SU-DHL-6 (cell line): ENCODE measurements at regions not wholly inside any gene's neighbourhood (a gene's known extent, or its start where the extent isn't known, plus 50 kb on each side); places are given as distances from the start of the nearest gene placed in this dataset.

Experiments
- H2AFZ ChIP-seq: fragments of 200-600 bp; sonication (generic); 2 replicates; pipeline ENCODE4 v1.6.1; 2014; ENCODE audit warnings: low read depth, mild to moderate bottlenecking, moderate library complexity, mixed read lengths, antibody characterized with exemption, low read length; ENCODE audit not compliant: severe bottlenecking
- H3F3A ChIP-seq: fragments of 200-600 bp; shearing (Covaris generic); 2 replicates; pipeline ENCODE4 v1.6.0; 2016; ENCODE audit warnings: antibody characterized with exemption, mild to moderate bottlenecking; ENCODE audit not compliant: insufficient read depth
- H3K27ac ChIP-seq: fragments of 200-600 bp; sonication (generic); 2 replicates; pipeline ENCODE4 v1.5.1; 2016; ENCODE audit warnings: low read depth, mild to moderate bottlenecking, low read length, moderate library complexity, mixed read lengths
- H3K27me3 ChIP-seq: fragments of 200-600 bp; sonication (generic), shearing (Covaris generic); 2 replicates; pipeline ENCODE4 v1.6.0; 2014; ENCODE audit warnings: mild to moderate bottlenecking, low read length
- H3K36me3 ChIP-seq: fragments of 200-600 bp; sonication (generic); 2 replicates; pipeline ENCODE4 v1.6.1; 2014; ENCODE audit warnings: mild to moderate bottlenecking, low read length, mixed read lengths
- H3K4me2 ChIP-seq: fragments of 300-600, 200-600 bp; shearing (Covaris generic), sonication (generic); 2 replicates; pipeline ENCODE4 v1.6.0; 2014; ENCODE audit warnings: low read length, low read depth, mild to moderate bottlenecking; ENCODE audit not compliant: poor library complexity, severe bottlenecking
- H3K4me3 ChIP-seq: fragments of 200-600 bp; sonication (generic); 2 replicates; pipeline ENCODE4 v1.5.1; 2014; ENCODE audit warnings: antibody characterized with exemption, low read length, mild to moderate bottlenecking, mixed read lengths; ENCODE audit not compliant: insufficient read depth, poor library complexity, severe bottlenecking
- H3K79me2 ChIP-seq: fragments of 200-600 bp; sonication (generic); 2 replicates; pipeline ENCODE4 v1.6.1; 2014; ENCODE audit warnings: mild to moderate bottlenecking, low read length, moderate library complexity; ENCODE audit not compliant: insufficient read depth
- H3K9ac ChIP-seq: fragments of 200-600 bp; sonication (generic); 2 replicates; pipeline ENCODE4 v1.7.0; 2014; ENCODE audit warnings: mild to moderate bottlenecking, low read length
- H3K9me2 ChIP-seq: fragments of 200-600 bp; sonication (generic); replicated peaks from 2 replicates; pipeline ENCODE4 v1.6.1; 2014; ENCODE audit warnings: low read length; ENCODE audit not compliant: insufficient read depth
- H3K9me3 ChIP-seq: fragments of 200-600 bp; sonication (generic); 2 replicates; pipeline ENCODE4 v1.6.1; 2014; ENCODE audit warnings: low read length, mixed read lengths; ENCODE audit not compliant: insufficient read depth
- H4K20me1 ChIP-seq: fragments of 200-600 bp; sonication (generic); 2 replicates; pipeline ENCODE4 v1.6.1; 2014; ENCODE audit warnings: low read depth, mild to moderate bottlenecking, antibody characterized with exemption, low read length, moderate library complexity, mixed read lengths
- EZH2phosphoT487 ChIP-seq: fragments of 200-600 bp; sonication (generic), shearing (Covaris generic); conservative IDR thresholded peaks from 2 replicates; pipeline ENCODE4 v1.6.1; 2018; ENCODE audit warnings: mild to moderate bottlenecking, antibody characterized with exemption, low read length, moderate library complexity, mixed read lengths
- TF ChIP-seq, protein P1 (sequence below): fragments of 200-600 bp; sonication (generic); IDR thresholded peaks from one replicate; pipeline ENCODE4 v1.5.1; 2017; ENCODE audit warnings: antibody characterized with exemption, mild to moderate bottlenecking, low read length, moderate library complexity; ENCODE audit not compliant: insufficient read depth, poor library complexity, severe bottlenecking

DNA sequence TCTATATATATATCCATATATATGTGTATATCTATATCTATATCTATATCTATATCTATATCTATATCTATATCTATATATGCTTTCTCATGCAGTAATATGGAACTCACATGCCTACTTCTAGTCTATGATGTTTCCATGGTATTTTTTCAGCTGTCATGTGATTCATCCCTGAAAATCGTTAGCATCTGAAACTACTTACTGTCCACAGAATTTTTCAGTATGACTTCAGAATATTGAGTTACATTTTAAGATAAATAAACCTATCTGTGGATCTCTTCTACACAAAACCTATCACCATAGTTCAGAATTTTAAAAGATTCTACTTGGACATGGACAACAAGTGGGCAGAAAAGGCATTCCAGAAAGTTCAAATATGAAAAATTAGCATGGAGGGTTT lies 855.1 kb upstream of the INTU start:
- Histone ChIP-seq H3K9ac (no peak overlapping the region), H3K36me3 (no peaks in the 10 kb centered on the region), H3F3A (no peaks in the 10 kb centered on the region), H2AFZ (no peak overlapping the region), H3K79me2 (no peaks in the 10 kb centered on the region), H4K20me1 (no peaks in the 10 kb centered on the region), H3K4me2 (no peak overlapping the region), H3K9me2 (no peaks in the 10 kb centered on the region), H3K27ac (no peak overlapping the region), H3K27me3 (no peaks in the 10 kb centered on the region), H3K9me3 (no peaks in the 10 kb centered on the region), H3K4me3 (no peak overlapping the region)
- no peak for TF ChIP-seq EZH2phosphoT487
- TF ChIP-seq, protein P1, sequence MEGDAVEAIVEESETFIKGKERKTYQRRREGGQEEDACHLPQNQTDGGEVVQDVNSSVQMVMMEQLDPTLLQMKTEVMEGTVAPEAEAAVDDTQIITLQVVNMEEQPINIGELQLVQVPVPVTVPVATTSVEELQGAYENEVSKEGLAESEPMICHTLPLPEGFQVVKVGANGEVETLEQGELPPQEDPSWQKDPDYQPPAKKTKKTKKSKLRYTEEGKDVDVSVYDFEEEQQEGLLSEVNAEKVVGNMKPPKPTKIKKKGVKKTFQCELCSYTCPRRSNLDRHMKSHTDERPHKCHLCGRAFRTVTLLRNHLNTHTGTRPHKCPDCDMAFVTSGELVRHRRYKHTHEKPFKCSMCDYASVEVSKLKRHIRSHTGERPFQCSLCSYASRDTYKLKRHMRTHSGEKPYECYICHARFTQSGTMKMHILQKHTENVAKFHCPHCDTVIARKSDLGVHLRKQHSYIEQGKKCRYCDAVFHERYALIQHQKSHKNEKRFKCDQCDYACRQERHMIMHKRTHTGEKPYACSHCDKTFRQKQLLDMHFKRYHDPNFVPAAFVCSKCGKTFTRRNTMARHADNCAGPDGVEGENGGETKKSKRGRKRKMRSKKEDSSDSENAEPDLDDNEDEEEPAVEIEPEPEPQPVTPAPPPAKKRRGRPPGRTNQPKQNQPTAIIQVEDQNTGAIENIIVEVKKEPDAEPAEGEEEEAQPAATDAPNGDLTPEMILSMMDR = no peak

DNA sequence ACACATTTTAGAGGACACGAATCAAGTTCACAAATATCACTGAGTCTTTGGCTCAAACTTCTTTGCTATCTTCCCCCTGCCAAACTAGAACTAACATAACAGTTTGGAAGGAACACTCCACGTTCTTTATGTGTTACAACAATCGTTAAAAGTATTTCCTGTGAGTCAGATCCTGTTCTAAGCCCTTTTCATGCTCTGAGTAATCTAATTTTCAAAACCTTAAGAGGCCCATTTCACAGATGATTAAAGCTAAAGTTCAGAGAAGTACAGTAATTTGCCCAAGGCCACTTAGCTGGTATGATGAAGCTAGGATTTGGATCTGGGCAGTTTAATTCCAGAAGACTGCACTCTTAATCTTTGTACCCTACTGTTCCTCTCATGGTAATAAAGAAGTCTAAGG lies 854.4 kb upstream of the INTU start:
- no peak overlapping the region for H3K4me2 ChIP-seq
- H2AFZ ChIP-seq = peak overlapping the region; percentile 34
- H3F3A ChIP-seq = no peaks in the 10 kb centered on the region
- H3K36me3 ChIP-seq = no peaks in the 10 kb centered on the region
- H3K27ac ChIP-seq = no peak overlapping the region
- H3K9ac ChIP-seq = no peak overlapping the region
- no peaks in the 10 kb centered on the region for H4K20me1 ChIP-seq
- H3K79me2 ChIP-seq = no peaks in the 10 kb centered on the region
- no peaks in the 10 kb centered on the region for H3K27me3 ChIP-seq
- H3K9me2 ChIP-seq = no peaks in the 10 kb centered on the region
- H3K9me3 ChIP-seq = no peaks in the 10 kb centered on the region
- no peak overlapping the region for H3K4me3 ChIP-seq
- TF ChIP-seq EZH2phosphoT487 = no peak
- TF ChIP-seq, protein P1 = no peak

DNA sequence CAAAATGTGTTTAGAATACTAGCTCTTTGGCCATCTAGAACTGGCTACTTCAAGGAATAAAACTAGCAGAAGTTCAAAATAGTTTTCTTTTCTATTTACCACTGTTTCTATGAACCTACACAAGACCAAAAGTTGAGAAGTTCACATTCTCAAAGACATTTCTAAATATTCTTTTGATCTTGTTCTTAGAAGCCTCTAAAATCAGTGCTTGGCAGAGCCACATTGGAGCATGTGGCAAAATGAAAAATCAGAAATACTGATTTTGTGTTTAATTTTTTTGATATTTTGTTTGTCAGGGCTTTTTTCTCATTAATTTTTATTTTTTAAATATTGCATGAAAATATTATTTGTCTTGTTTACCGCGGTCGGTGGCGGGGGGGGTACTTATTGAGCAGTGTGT lies 853.8 kb upstream of the INTU start:
- H3K4me3 ChIP-seq = no peak overlapping the region
- no peak overlapping the region for H3K9ac ChIP-seq
- H3K79me2 ChIP-seq = no peaks in the 10 kb centered on the region
- no peak overlapping the region for H3K4me2 ChIP-seq
- H3K27me3 ChIP-seq = no peaks in the 10 kb centered on the region
- no peaks in the 10 kb centered on the region for H3F3A ChIP-seq
- no peak for TF ChIP-seq EZH2phosphoT487
- TF ChIP-seq, protein P1 = no peak
- H3K36me3 ChIP-seq = no peaks in the 10 kb centered on the region
- no peak overlapping the region for H2AFZ ChIP-seq
- no peaks in the 10 kb centered on the region for H3K9me2 ChIP-seq
- no peaks in the 10 kb centered on the region for H4K20me1 ChIP-seq
- no peak overlapping the region for H3K27ac ChIP-seq
- H3K9me3 ChIP-seq = no peaks in the 10 kb centered on the region
